K562 (cell line): ENCODE measurements at regions not wholly inside any gene's neighbourhood (a gene's known extent, or its start where the extent isn't known, plus 50 kb on each side); places are given as distances from the start of the nearest gene placed in this dataset.

Source experiments
- CTBP1 ChIP-seq: fragments of 450-650 bp; IDR thresholded peaks from 2 replicates; pipeline ENCODE4 v1.6.1; 2016; ENCODE audit warnings: borderline replicate concordance
- MBD2 ChIP-seq: sonication (generic); IDR thresholded peaks from 2 replicates; pipeline ENCODE4 v1.6.1; 2016; ENCODE audit warnings: low read depth, borderline replicate concordance
- NR2C1 ChIP-seq, 2 experiments: fragments of 450-650 bp; IDR thresholded peaks; 2 replicates each; pipeline ENCODE4 v1.6.1; 2017; ENCODE audit warnings: mild to moderate bottlenecking in 2 of 2, antibody characterized with exemption in 1 of 2, inconsistent platforms in 1 of 2, missing compliant biosample characterization in 1 of 2, missing genetic modification characterization in 1 of 2
- NUFIP1 ChIP-seq: fragments of 450-650 bp; IDR thresholded peaks from 2 replicates; pipeline ENCODE4 v1.6.1; 2018; ENCODE audit not compliant: partially characterized antibody
- PCBP1 ChIP-seq: fragments of 200-400 bp; formaldehyde crosslinking; IDR thresholded peaks from 2 replicates; pipeline ENCODE4 v1.6.1; 2018; ENCODE audit warnings: mild to moderate bottlenecking, low read depth, low read length; ENCODE audit not compliant: poor library complexity, severe bottlenecking
- SREBF1 ChIP-seq: fragments of 150-350 bp; IDR thresholded peaks from 2 replicates; pipeline ENCODE4 v1.6.1; 2014; ENCODE audit warnings: antibody characterized with exemption, low read depth, low read length, borderline replicate concordance
- ZFP36 ChIP-seq: fragments of 150-350 bp; IDR thresholded peaks from 2 replicates; pipeline ENCODE4 v1.6.1; 2018; ENCODE audit warnings: low read length, low read depth; ENCODE audit not compliant: partially characterized antibody
- ZNF316 ChIP-seq: fragments of 450-650 bp; IDR thresholded peaks from 2 replicates; pipeline ENCODE4 v1.6.1; 2016
- TF ChIP-seq, protein P1 (sequence below), 2 experiments: fragments of 450-650 bp; formaldehyde crosslinking in 1 of 2; IDR thresholded peaks; 2 replicates each; pipeline versions ENCODE4 v1.4.0 to v1.6.1; 2014 to 2020; ENCODE audit warnings: mild to moderate bottlenecking in 2 of 2, borderline replicate concordance in 1 of 2, low read depth in 1 of 2
- TF ChIP-seq, protein P2 (sequence below): fragments of 450-650 bp; formaldehyde crosslinking; IDR thresholded peaks from 2 replicates; pipeline ENCODE4 v1.4.0; 2022; ENCODE audit warnings: missing genetic modification characterization
- TF ChIP-seq, protein P3 (sequence below): fragments of 250-450 bp; sonication (Bioruptor Pico); IDR thresholded peaks from 2 replicates; pipeline ENCODE4 v1.8.0; 2022; ENCODE audit warnings: inconsistent platforms, mild to moderate bottlenecking, moderate library complexity, borderline replicate concordance
- TF ChIP-seq, protein P4 (sequence below), 3 experiments: fragments of 200-800 bp in 1 of 3; sonication (Bioruptor generic) in 1 of 3; sonication (generic) in 1 of 3; formaldehyde crosslinking in 1 of 3; IDR thresholded peaks; 2 replicates each; pipeline versions ENCODE4 v1.6.1 to v1.8.0; 2016 to 2022; ENCODE audit warnings: mild to moderate bottlenecking in 2 of 3, missing compliant biosample characterization in 2 of 3, missing genetic modification characterization in 2 of 3, missing genetic modification reagents in 1 of 3
- TF ChIP-seq, protein P5 (sequence below): fragments of 450-650 bp; IDR thresholded peaks from 2 replicates; pipeline ENCODE4 v1.6.1; 2016

DNA sequence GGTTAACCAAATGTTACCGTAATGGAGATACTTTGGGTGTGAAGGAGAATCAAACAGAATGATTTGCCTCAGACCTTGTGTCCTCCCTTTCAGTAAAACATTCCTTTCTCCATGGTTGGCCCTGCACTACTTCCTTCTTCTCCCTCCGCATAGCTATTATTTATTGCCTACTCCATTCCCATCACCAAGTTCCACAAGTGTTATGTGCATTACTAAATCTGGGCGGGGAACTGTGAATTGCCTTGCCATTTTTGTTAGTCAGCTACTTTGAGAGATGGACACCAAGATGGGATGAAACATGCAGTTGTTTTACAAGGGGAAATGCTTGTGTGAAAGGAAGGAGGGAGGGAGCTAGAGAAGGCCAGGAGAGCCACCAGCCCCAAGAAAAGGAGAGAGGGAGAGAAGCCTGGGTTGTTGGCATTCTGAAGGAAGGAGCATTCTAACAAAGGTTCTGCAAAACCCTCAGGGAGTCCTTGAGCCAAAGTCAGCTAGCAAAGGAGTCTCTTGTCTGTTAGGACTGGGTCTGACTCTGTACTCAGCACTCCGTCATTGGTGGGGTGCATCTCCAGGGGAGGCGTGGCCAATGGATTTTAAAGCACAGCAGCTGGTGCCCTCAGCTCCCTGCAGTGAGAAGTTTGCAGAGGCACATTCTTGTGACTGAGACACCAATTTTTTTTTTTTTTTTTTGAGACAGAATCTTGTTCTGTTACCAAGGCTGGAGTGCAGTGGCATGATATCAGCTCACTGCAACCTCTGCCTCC is 83.6 kb upstream of the CHD6 start (continued):
- TF ChIP-seq, protein P1, sequence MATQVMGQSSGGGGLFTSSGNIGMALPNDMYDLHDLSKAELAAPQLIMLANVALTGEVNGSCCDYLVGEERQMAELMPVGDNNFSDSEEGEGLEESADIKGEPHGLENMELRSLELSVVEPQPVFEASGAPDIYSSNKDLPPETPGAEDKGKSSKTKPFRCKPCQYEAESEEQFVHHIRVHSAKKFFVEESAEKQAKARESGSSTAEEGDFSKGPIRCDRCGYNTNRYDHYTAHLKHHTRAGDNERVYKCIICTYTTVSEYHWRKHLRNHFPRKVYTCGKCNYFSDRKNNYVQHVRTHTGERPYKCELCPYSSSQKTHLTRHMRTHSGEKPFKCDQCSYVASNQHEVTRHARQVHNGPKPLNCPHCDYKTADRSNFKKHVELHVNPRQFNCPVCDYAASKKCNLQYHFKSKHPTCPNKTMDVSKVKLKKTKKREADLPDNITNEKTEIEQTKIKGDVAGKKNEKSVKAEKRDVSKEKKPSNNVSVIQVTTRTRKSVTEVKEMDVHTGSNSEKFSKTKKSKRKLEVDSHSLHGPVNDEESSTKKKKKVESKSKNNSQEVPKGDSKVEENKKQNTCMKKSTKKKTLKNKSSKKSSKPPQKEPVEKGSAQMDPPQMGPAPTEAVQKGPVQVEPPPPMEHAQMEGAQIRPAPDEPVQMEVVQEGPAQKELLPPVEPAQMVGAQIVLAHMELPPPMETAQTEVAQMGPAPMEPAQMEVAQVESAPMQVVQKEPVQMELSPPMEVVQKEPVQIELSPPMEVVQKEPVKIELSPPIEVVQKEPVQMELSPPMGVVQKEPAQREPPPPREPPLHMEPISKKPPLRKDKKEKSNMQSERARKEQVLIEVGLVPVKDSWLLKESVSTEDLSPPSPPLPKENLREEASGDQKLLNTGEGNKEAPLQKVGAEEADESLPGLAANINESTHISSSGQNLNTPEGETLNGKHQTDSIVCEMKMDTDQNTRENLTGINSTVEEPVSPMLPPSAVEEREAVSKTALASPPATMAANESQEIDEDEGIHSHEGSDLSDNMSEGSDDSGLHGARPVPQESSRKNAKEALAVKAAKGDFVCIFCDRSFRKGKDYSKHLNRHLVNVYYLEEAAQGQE (IDR thresholded peaks at IDR 0.05; ENCODE audit: borderline replicate concordance) = no peak
- TF ChIP-seq, protein P1 (CRISPR knock-in tag; IDR thresholded peaks at IDR 0.05; ENCODE audit: low read depth) = no peak
- TF ChIP-seq ZNF316 (no peak), SREBF1 (no peak), MBD2 (no peak), NUFIP1 (no peak), ZFP36 (no peak), PCBP1 (no peak), CTBP1 (no peak), NR2C1 (IDR thresholded peaks at IDR 0.05) (no peak), NR2C1 (tag; IDR thresholded peaks at IDR 0.05) (no peak)
- TF ChIP-seq, protein P2, sequence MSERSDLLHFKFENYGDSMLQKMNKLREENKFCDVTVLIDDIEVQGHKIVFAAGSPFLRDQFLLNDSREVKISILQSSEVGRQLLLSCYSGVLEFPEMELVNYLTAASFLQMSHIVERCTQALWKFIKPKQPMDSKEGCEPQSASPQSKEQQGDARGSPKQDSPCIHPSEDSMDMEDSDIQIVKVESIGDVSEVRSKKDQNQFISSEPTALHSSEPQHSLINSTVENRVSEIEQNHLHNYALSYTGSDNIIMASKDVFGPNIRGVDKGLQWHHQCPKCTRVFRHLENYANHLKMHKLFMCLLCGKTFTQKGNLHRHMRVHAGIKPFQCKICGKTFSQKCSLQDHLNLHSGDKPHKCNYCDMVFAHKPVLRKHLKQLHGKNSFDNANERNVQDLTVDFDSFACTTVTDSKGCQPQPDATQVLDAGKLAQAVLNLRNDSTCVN (CRISPR knock-in tag) = no peak
- TF ChIP-seq, protein P3, sequence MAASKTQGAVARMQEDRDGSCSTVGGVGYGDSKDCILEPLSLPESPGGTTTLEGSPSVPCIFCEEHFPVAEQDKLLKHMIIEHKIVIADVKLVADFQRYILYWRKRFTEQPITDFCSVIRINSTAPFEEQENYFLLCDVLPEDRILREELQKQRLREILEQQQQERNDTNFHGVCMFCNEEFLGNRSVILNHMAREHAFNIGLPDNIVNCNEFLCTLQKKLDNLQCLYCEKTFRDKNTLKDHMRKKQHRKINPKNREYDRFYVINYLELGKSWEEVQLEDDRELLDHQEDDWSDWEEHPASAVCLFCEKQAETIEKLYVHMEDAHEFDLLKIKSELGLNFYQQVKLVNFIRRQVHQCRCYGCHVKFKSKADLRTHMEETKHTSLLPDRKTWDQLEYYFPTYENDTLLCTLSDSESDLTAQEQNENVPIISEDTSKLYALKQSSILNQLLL (CRISPR knock-in tag) = no peak
- TF ChIP-seq, protein P4, sequence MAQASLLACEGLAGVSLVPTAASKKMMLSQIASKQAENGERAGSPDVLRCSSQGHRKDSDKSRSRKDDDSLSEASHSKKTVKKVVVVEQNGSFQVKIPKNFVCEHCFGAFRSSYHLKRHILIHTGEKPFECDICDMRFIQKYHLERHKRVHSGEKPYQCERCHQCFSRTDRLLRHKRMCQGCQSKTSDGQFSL (CRISPR knock-in tag; IDR thresholded peaks at IDR 0.05) = no peak
- TF ChIP-seq, protein P4 (tag; IDR thresholded peaks at IDR 0.05) = no peak
- TF ChIP-seq, protein P5, sequence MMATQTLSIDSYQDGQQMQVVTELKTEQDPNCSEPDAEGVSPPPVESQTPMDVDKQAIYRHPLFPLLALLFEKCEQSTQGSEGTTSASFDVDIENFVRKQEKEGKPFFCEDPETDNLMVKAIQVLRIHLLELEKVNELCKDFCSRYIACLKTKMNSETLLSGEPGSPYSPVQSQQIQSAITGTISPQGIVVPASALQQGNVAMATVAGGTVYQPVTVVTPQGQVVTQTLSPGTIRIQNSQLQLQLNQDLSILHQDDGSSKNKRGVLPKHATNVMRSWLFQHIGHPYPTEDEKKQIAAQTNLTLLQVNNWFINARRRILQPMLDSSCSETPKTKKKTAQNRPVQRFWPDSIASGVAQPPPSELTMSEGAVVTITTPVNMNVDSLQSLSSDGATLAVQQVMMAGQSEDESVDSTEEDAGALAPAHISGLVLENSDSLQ = no peak
